ENCODE measurements at regions not wholly inside any gene's neighbourhood (a gene's known extent, or its start where the extent isn't known, plus 50 kb on each side); places are given as distances from the start of the nearest gene placed in this dataset.

GRCh38 chr13:63625869-63626268 is 2210.2 kb upstream of the PCDH20 start:
- no peak for TF ChIP-seq KDM6A (CRISPR knock-in tag; IDR thresholded peaks at IDR 0.05; ENCODE audit: low read depth)
- TF ChIP-seq HNF4A (CRISPR knock-in tag; IDR thresholded peaks at IDR 0.05) = no peak
- TF ChIP-seq ZFY (CRISPR knock-in tag; IDR thresholded peaks at IDR 0.05) = no peak
